ENCODE measurements at regions not wholly inside any gene's neighbourhood (a gene's known extent, or its start where the extent isn't known, plus 50 kb on each side); places are given as distances from the start of the nearest gene placed in this dataset.
A peak's percentile ranks its signal among the peaks of the same experiment; 100 is the strongest.

GRCh38 chr15:31925541-31925940 lies 104.8 kb upstream of the CHRNA7 start:
- DNase-seq: no peak

GRCh38 chr15:31930967-31931366 lies 99.3 kb upstream of the CHRNA7 start:
- no peak for DNase-seq

- no peak for DNase-seq
Observed at GRCh38 chr15:31932576-31932975, 97.7 kb upstream of the CHRNA7 start.

- no peak for DNase-seq
Observed at GRCh38 chr15:31934821-31935220, 95.5 kb upstream of the CHRNA7 start.

- DNase-seq: no peak
Observed at GRCh38 chr15:31953478-31953877, 76.8 kb upstream of the CHRNA7 start.

- DNase-seq: no peak
Observed at GRCh38 chr15:31954374-31955172, 75.7 kb upstream of the CHRNA7 start.

GRCh38 chr15:31955734-31956133 lies 74.6 kb upstream of the CHRNA7 start:
- no peak for DNase-seq

GRCh38 chr15:31957581-31957980 lies 72.7 kb upstream of the CHRNA7 start:
- DNase-seq: no peak

- DNase-seq: no peak
Observed at GRCh38 chr15:31964586-31965307, 65.6 kb upstream of the CHRNA7 start.

- DNase-seq: no peak
Observed at GRCh38 chr15:31970007-31970406, 60.3 kb upstream of the CHRNA7 start.

GRCh38 chr15:31973197-31973596 lies 57.1 kb upstream of the CHRNA7 start:
- DNase-seq: no peak

GRCh38 chr15:31974154-31974794 lies 56.0 kb upstream of the CHRNA7 start:
- no peak for DNase-seq

- DNase-seq: peak; percentile 29
Observed at GRCh38 chr15:31974855-31975829, 55.2 kb upstream of the CHRNA7 start.

GRCh38 chr15:31975830-31976229 lies 54.5 kb upstream of the CHRNA7 start:
- DNase-seq: no peak

GRCh38 chr15:31977138-31977537 lies 53.2 kb upstream of the CHRNA7 start:
- no peak for DNase-seq

- peak; percentile 52 for DNase-seq
Observed at GRCh38 chr15:31977812-31978661, 52.3 kb upstream of the CHRNA7 start.

Data from RPMI8226 (cell line).